ENCODE measurements at regions not wholly inside any gene's neighbourhood (a gene's known extent, or its start where the extent isn't known, plus 50 kb on each side); places are given as distances from the start of the nearest gene placed in this dataset.

DNA sequence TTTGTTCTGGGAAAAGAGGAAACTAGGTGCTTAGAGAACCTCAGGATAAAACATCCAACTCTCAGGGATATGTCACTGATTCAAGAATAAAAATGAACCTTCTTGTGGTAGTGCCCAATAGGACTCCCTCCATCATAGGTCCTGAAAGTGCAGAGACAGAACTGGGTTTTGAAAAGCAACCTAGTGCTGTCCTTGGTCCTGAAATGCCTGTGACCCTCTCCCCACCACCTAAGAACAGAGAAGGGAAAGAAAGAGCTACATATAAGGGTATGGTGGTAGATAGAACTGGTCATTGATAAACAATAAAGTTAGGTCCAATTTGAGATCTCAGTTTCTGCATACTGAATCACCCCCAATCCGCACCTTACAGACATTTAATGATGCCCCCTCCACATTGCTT is 953.3 kb downstream of the XPNPEP1 start:
- Histone ChIP-seq H3K4me3 (no peak overlapping the region), H3K27me3 (ENCODE audit: insufficient read depth) (no peaks in the 10 kb centered on the region), H2AFZ (no peak overlapping the region), H3K9me2 (ENCODE audit: insufficient read depth) (no peaks in the 10 kb centered on the region), H3F3A (replicated peaks; ENCODE audit: low read depth) (no peaks in the 10 kb centered on the region), H3K79me2 (replicated peaks; ENCODE audit: insufficient read depth) (no peaks in the 10 kb centered on the region), H4K20me1 (replicated peaks; ENCODE audit: insufficient read depth) (no peaks in the 10 kb centered on the region), H3K4me2 (no peak overlapping the region), H3K36me3 (ENCODE audit: insufficient read depth) (no peaks in the 10 kb centered on the region), H3K27ac (ENCODE audit: low read depth) (no peak overlapping the region), H3K4me1 (ENCODE audit: insufficient read depth) (no peaks in the 10 kb centered on the region)
- DNase-seq (ENCODE audit: low spot score) (peak; percentile 79), ATAC-seq (peak; percentile 79)
- Mint-ChIP-seq H3K27me3 (ENCODE audit: insufficient read depth, low read depth, poor library complexity) (no peaks in the 10 kb centered on the region), H3K36me3 (ENCODE audit: low read depth) (no peaks in the 10 kb centered on the region), H3K9me3 (no peaks in the 10 kb centered on the region; the same call in 2 of the 3 replicates), H3K4me1 (no peaks in the 10 kb centered on the region), H3K27ac (no peak overlapping the region), H3K4me3 (no peak overlapping the region)
- TF ChIP-seq, protein P1, sequence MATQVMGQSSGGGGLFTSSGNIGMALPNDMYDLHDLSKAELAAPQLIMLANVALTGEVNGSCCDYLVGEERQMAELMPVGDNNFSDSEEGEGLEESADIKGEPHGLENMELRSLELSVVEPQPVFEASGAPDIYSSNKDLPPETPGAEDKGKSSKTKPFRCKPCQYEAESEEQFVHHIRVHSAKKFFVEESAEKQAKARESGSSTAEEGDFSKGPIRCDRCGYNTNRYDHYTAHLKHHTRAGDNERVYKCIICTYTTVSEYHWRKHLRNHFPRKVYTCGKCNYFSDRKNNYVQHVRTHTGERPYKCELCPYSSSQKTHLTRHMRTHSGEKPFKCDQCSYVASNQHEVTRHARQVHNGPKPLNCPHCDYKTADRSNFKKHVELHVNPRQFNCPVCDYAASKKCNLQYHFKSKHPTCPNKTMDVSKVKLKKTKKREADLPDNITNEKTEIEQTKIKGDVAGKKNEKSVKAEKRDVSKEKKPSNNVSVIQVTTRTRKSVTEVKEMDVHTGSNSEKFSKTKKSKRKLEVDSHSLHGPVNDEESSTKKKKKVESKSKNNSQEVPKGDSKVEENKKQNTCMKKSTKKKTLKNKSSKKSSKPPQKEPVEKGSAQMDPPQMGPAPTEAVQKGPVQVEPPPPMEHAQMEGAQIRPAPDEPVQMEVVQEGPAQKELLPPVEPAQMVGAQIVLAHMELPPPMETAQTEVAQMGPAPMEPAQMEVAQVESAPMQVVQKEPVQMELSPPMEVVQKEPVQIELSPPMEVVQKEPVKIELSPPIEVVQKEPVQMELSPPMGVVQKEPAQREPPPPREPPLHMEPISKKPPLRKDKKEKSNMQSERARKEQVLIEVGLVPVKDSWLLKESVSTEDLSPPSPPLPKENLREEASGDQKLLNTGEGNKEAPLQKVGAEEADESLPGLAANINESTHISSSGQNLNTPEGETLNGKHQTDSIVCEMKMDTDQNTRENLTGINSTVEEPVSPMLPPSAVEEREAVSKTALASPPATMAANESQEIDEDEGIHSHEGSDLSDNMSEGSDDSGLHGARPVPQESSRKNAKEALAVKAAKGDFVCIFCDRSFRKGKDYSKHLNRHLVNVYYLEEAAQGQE (IDR thresholded peaks at IDR 0.05; ENCODE audit: unreplicated experiment): peak; percentile 93
- TF ChIP-seq EZH2phosphoT487 (IDR thresholded peaks at IDR 0.05; ENCODE audit: unreplicated experiment): no peak

DNA sequence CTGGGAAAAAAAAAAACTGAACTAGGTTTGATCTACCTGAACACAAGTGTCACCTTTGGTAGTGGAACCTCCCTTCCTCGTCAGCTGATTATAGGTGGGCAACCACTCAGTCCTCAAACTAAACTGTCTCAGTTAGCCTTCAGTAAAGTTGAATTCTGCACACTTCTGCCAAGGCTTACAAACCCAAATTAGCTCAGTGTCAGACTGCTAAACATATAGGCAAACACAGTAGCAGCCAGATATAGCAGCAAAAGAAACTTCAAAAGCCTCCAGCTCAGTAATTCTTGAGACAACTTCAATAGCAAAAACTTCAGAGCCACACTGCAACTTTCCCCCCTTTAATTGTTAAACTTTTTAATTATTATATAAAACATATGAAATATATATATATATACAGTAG is 956.9 kb downstream of the XPNPEP1 start:
- no peak overlapping the region for H3K27ac Mint-ChIP-seq

More for the DNA sequence above, 956.9 kb downstream of the XPNPEP1 start:
- Mint-ChIP-seq H3K4me1 (no peaks in the 10 kb centered on the region), H3K36me3 (ENCODE audit: low read depth) (no peaks in the 10 kb centered on the region), H3K9me3 (no peaks in the 10 kb centered on the region), H3K27me3 (ENCODE audit: insufficient read depth, low read depth, poor library complexity) (no peaks in the 10 kb centered on the region), H3K4me3 (no peak overlapping the region)
- no peaks in the 10 kb centered on the region for H3F3A ChIP-seq (replicated peaks; ENCODE audit: low read depth)
- H3K27ac ChIP-seq (ENCODE audit: low read depth): no peak overlapping the region
- ATAC-seq (no peak), DNase-seq (ENCODE audit: low spot score) (no peak)
- H3K36me3 ChIP-seq (ENCODE audit: insufficient read depth): no peaks in the 10 kb centered on the region
- H3K4me1 ChIP-seq (ENCODE audit: insufficient read depth): no peaks in the 10 kb centered on the region
- H3K4me3 ChIP-seq: no peak overlapping the region
- no peak overlapping the region for H3K4me2 ChIP-seq
- H4K20me1 ChIP-seq (replicated peaks; ENCODE audit: insufficient read depth): no peaks in the 10 kb centered on the region
- H3K9me2 ChIP-seq (ENCODE audit: insufficient read depth): no peaks in the 10 kb centered on the region
- no peaks in the 10 kb centered on the region for H3K27me3 ChIP-seq (ENCODE audit: insufficient read depth)
- H3K79me2 ChIP-seq (replicated peaks; ENCODE audit: insufficient read depth): no peaks in the 10 kb centered on the region
- H2AFZ ChIP-seq: no peak overlapping the region
- TF ChIP-seq STAT1 (IDR thresholded peaks at IDR 0.05; ENCODE audit: unreplicated experiment) (no peak), EZH2phosphoT487 (IDR thresholded peaks at IDR 0.05; ENCODE audit: unreplicated experiment) (no peak), CREB1 (CRISPR knock-in tag; IDR thresholded peaks at IDR 0.05; ENCODE audit: low read depth) (no peak), EZH2 (IDR thresholded peaks at IDR 0.05; ENCODE audit: low read depth, unreplicated experiment) (no peak), POLR2AphosphoS5 (IDR thresholded peaks at IDR 0.05; ENCODE audit: low read depth) (no peak)
- TF ChIP-seq, protein P2, sequence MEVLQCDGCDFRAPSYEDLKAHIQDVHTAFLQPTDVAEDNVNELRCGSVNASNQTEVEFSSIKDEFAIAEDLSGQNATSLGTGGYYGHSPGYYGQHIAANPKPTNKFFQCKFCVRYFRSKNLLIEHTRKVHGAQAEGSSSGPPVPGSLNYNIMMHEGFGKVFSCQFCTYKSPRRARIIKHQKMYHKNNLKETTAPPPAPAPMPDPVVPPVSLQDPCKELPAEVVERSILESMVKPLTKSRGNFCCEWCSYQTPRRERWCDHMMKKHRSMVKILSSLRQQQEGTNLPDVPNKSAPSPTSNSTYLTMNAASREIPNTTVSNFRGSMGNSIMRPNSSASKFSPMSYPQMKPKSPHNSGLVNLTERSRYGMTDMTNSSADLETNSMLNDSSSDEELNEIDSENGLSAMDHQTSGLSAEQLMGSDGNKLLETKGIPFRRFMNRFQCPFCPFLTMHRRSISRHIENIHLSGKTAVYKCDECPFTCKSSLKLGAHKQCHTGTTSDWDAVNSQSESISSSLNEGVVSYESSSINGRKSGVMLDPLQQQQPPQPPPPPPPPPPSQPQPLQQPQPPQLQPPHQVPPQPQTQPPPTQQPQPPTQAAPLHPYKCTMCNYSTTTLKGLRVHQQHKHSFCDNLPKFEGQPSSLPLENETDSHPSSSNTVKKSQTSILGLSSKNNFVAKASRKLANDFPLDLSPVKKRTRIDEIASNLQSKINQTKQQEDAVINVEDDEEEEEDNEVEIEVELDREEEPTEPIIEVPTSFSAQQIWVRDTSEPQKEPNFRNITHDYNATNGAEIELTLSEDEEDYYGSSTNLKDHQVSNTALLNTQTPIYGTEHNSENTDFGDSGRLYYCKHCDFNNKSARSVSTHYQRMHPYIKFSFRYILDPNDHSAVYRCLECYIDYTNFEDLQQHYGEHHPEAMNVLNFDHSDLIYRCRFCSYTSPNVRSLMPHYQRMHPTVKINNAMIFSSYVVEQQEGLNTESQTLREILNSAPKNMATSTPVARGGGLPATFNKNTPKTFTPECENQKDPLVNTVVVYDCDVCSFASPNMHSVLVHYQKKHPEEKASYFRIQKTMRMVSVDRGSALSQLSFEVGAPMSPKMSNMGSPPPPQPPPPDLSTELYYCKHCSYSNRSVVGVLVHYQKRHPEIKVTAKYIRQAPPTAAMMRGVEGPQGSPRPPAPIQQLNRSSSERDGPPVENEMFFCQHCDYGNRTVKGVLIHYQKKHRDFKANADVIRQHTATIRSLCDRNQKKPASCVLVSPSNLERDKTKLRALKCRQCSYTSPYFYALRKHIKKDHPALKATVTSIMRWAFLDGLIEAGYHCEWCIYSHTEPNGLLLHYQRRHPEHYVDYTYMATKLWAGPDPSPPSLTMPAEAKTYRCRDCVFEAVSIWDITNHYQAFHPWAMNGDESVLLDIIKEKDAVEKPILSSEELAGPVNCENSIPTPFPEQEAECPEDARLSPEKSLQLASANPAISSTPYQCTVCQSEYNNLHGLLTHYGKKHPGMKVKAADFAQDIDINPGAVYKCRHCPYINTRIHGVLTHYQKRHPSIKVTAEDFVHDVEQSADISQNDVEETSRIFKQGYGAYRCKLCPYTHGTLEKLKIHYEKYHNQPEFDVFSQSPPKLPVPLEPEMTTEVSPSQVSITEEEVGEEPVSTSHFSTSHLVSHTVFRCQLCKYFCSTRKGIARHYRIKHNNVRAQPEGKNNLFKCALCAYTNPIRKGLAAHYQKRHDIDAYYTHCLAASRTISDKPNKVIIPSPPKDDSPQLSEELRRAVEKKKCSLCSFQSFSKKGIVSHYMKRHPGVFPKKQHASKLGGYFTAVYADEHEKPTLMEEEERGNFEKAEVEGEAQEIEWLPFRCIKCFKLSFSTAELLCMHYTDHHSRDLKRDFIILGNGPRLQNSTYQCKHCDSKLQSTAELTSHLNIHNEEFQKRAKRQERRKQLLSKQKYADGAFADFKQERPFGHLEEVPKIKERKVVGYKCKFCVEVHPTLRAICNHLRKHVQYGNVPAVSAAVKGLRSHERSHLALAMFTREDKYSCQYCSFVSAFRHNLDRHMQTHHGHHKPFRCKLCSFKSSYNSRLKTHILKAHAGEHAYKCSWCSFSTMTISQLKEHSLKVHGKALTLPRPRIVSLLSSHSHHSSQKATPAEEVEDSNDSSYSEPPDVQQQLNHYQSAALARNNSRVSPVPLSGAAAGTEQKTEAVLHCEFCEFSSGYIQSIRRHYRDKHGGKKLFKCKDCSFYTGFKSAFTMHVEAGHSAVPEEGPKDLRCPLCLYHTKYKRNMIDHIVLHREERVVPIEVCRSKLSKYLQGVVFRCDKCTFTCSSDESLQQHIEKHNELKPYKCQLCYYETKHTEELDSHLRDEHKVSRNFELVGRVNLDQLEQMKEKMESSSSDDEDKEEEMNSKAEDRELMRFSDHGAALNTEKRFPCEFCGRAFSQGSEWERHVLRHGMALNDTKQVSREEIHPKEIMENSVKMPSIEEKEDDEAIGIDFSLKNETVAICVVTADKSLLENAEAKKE (CRISPR knock-in tag; IDR thresholded peaks at IDR 0.05): no peak
- TF ChIP-seq, protein P3, sequence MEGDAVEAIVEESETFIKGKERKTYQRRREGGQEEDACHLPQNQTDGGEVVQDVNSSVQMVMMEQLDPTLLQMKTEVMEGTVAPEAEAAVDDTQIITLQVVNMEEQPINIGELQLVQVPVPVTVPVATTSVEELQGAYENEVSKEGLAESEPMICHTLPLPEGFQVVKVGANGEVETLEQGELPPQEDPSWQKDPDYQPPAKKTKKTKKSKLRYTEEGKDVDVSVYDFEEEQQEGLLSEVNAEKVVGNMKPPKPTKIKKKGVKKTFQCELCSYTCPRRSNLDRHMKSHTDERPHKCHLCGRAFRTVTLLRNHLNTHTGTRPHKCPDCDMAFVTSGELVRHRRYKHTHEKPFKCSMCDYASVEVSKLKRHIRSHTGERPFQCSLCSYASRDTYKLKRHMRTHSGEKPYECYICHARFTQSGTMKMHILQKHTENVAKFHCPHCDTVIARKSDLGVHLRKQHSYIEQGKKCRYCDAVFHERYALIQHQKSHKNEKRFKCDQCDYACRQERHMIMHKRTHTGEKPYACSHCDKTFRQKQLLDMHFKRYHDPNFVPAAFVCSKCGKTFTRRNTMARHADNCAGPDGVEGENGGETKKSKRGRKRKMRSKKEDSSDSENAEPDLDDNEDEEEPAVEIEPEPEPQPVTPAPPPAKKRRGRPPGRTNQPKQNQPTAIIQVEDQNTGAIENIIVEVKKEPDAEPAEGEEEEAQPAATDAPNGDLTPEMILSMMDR (conservative IDR thresholded peaks at IDR 0.05; ENCODE audit: low read depth in 2 of 2): no peak

All from GM23338 (cell line).